Right hindlimb (tissue), 1 donor: ENCODE measurements at regions not wholly inside any gene's neighbourhood (a gene's known extent, or its start where the extent isn't known, plus 50 kb on each side); places are given as distances from the start of the nearest gene placed in this dataset.

Experiments
- DNase-seq: peaks from one replicate; pipeline ENCODE4 v3.0.0-alpha.2; 2018

DNA sequence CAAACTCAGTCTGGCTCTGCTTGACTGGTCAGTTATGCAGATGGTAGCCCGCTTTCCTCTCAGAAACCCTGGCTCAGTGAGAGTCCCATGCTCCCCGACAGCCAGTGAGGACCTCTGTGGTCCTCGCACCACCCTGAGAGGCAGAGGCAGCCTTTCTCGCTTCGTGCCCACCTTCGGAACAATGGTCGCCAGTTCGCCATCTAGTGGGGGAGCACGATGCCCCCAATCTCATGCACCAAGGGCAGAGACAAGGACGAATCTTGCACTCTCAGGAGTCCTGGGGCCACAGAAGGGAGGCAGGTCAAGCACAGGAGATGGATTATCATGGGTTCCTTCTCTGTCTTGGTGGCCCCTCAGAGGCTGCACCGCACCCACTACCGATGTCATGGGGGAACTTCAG lies 75.2 kb downstream of the RHCG start:
- no peak for DNase-seq

DNA sequence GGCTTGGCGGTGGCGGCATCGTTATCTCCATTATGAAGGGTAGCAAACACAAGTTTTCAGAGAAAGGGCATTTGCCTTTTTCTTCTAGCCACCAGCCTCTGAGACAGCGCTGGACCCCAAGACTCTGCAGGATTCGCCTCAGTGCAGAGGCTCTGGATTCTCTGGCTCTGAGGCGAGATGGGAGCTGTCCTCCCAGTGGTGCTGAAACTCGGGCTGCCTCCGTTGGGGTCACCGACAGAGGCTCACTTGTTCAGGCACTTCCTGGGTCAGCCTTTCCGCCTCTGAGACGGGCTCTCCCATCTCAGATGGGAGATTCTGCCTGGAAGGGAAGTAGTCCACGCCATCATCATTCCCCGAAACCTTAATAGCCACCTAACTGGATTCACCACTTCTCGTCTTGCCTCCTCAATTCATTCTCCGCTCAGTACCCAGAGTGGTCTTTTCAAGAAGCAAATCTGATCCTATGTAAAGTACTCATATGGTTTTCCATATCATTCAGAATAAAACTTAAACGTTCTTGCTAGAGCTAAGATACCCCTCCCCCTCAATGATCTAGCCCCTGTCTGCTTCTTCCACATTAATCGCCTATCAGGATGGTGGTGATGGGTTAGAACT lies 76.9 kb downstream of the RHCG start:
- peak; percentile 68 for DNase-seq

DNA sequence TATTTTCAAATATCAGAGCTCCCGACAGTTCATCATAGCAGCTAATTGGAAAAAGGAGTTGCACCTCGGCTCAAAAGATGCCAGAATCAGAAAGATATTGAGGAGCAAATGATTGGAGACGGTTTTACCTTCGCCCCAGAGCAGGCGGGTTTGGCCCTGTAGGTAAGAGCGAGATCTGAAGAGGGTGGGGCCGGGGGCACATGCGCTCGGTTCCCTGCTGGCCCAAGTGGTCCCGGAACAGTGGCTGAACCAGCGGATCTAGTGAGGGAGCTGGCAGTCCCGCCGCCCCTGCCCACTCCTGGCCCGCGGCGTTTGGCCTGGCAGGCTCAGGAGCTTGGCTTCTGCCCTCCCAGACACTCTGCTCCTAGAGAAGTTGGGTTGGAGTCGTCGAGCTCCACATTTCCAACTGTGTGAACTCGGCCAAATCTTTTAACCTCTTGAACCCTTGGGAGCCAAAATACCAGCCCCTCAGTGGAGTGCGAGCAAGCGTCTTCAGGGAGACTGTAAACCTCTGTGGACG lies 79.1 kb downstream of the RHCG start:
- no peak for DNase-seq

DNA sequence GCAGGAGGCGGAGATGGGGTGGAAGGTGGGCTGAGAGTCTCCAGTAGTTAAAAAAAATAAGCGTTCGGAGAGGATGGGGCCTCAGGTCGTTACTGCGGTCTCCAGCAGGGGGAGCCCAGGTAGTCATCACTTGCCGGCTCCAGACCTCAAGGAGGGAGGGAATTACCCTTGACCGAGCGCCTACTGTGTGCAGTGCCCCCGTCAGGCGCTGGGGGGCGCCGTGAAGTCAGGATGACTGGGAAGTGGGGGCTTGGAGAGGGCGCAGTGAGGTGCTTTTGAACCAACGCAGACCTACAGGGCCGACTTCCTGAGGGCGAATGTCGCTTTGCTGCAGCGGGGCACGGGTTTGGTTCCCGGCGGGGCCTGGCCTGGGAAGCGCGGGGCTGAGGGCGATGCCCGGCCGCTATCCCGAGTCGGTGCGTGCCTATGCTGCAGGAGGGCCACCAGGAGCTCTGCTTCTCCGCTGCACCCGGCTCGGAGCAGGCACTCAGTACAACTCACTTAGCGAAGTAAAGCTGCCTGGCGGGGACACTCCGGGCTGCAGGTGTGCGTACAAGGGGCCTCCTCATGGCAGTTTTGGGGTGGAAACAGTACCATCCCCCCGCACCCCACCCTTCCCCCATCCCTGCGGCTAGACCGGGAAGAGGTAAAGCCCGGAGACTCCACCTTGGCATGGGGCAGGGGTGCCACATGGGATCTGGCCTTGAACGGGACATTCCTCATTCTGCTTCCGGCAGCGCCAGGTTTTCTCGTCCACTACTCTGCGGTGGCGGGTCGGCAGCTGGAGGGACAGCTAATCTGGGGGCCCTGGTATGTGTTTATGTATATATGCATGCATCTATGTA lies 79.8 kb downstream of the RHCG start:
- DNase-seq: peak; percentile 33

DNA sequence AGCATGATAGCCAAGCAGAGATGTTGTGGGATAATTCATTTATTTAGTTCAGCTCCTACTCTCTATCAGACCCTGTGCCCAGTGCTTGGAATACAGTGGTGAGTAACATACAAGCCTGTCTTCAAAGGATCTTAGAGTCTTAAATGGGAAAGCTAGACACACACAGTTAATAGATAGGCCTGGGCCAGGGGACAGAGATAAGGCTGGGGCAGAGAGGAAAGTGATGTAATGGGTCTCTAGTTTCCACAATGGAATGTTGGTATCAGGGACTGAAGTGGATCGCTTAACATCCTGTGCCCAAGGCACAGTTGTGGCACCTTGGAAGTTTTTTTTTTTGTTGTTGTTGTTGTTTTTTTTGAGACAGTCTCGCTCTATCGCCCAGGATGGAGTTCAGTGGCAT lies 79.9 kb upstream of the POLG start:
- DNase-seq: no peak

DNA sequence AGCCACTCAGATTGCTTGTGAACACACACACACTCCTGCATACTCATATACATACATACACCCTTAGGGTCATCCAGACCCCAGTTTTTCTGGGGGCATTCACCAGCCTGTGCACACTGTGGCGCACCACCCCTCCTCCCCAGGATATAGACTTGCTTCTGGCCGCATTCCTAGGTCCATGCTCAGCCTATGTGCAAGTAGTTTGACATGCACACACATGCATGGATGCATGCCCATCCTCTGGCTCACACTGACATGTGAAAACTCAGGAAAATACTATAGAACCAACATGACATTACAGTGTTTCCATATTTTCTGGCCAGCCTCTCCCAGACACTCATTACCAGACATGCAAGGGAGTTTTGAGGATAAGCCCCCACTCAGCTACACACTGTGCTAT lies 79.3 kb upstream of the POLG start:
- DNase-seq: no peak

DNA sequence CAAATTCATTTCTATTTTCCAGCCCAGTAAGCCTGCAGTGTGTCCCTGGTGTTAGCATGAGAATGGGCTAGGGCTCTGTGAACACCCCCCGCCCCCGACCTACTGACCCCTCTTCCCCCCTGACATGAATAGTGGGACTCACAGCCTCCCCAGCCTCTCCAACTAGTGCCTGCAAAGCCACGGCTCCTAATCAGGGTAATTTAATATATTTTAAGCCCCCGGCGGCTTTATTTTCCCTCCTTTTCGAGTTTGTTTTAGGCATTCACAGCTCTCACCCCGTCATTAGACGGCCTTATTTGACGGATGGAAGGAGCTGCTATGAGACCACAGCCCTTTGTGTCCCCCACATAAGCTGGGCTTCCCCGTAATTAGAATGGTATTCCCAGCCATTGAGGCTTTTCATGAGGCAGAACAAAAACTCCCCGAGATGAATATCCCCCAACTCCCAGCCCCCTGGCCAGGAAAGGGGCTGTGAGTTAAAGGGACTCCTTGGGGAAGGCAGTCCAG lies 78.3 kb upstream of the POLG start:
- DNase-seq: no peak

DNA sequence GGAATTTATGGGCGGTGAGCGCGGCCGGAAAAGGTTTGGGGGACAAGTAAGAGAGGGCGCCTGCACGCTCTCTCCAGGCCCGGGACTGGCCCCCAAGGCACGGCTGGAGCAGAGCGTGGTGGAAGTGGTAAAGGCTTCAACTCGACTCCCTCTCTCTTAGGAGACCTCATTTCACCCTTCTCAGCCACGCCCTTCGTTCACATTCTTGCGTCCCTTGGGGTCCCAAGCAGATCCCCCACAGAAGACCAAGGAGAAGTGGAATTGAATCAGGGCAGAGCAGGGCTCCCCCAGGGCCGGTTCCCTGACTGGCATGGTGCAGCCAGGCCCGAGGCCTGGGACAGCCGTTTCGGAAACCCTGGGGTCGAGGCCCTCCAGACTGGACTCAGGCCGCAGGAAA lies 75.4 kb upstream of the POLG start:
- DNase-seq: no peak

DNA sequence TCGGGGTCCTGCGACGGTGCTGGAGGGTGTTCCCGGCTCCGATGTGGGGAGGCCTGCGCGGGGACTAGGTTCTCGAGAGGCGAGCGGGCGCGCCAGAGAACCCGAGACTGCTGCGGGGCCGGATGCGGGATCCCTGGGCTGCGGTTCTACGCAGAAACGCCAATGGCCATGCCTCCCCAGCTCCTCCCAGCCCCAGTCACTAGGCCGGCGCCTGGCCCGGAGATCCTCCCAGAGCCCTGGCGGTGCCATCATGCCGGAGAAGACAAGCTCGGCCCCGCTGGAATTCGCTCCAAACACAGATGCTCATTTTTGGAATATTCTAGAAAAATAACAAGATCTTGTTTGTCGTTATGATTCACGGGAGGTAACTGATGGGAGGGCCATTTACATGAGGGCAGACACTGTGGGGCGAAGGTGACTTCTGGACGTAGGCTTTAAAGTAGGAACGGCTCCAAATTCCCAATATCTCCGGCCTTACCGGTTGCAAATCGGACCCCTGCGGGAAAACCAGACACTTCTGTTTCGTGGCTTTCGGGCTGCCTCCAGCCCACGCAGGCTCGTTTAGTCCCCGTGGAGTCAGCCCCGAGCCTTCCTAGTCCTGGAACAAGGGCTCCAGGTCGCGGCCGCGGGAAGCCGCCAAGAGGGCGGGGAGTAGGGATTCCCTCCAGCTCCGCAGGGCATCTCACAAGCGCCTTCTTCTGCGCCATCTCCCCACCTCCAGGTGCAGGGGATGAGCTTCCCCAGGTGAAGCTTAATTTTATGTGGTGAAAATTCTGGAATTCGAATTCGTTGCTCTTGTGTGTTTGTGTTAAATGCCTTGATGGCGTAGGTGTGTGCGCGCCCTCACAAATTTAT lies 74.8 kb upstream of the POLG start:
- no peak for DNase-seq

DNA sequence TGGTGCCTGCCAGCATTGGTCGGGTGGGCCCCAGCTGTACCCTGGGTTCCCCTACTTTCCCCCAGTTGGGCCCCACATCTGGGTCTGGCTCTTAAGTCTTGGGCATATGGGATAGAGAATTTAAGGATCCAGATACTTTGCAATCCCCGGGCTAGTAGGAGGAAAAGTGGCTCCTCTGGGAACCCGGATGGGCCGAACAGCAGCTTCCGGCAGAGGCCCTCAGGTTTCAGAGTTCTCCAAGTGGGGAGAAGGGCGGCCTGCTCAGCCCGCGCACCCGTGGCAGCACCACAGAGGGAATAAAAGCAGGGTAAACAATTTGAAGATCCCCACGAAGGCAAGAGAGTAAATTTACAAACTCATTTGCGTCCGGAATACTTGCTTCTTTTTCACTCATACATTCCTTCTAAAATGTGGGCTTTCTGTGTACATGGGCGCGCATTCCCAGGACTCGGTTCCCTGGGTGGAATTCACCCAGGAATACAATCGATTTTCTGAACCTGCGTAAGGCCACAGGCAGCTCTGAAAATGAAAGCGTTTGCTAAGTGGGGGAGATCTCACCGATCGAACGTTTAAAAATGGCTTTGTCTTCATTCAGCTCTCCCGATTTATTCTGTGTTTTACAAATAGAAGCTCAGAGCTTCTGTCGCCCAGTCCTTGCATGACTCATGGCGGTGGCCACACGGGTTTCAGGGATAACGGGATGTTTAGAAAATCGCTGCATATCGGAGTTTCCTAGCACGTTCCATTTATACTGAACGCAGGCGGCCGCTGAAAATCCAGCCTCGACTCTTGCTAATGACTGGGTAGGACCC lies 74.0 kb upstream of the POLG start:
- DNase-seq: no peak

DNA sequence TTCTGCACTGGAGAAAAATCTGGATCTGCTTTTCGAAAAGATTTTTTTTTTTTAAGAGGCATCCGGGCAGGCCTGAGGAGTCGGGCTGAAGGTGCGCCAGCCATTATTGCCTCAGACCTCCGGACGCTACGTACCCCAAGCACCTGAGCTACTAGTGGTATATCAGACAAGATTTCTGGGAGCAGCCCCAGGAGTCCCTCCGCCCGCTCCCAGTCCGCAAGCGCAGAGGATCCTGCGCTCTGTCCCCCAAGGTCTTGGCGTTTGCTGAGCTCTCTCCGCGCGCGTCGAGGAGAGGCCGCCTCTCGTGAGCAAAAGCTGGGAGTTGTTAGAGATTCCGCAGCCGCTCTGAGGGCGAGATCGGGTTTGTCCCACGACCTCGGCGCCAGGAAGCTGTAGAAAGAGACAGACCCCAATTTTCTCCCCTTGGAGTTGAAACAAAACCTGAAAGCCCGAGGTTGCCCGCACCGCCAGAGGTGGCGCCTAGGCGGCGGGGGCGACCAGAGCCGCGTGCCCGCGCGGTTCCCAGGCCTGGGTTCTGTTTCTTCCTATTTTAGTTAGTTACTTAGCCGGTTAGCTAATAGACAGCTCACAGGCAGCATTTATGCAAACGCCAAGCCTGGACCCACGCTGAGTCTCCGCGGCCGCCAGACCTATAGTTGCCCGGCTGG lies 72.5 kb upstream of the POLG start:
- DNase-seq: no peak

DNA sequence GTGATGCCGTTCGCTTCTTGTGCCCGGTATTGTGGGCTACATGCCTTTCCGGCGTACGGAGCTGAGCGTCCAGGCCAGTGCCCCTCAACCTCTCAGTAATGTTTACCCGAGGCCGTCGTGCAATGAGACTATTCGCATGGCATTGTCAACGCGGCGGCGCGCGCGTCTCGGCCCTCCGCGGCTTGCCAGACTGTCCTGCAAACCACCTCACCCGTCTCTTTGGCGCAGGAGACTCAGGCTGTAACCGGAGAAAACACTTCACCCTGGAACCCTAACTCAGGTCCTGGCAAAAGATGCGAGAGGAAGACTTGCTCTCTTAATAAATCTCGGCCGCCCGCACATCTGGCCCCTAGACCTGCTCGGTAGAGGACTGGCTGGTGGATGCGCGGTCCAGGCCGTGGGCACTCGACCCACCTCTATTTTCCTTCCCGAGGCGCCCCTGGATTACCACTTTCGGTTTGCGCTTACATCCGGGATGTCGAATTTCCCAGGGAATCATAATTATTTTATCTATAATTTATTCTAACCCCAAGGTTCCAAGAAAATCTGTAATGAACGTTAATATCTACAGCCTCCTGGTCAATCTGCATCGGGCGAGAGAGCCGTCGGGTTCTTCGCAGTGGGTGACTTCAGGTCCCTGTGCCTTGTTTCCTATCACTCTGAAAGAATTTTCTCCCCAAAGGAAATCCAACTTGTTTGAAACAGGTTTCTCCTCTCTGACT lies 71.8 kb upstream of the POLG start:
- no peak for DNase-seq

DNA sequence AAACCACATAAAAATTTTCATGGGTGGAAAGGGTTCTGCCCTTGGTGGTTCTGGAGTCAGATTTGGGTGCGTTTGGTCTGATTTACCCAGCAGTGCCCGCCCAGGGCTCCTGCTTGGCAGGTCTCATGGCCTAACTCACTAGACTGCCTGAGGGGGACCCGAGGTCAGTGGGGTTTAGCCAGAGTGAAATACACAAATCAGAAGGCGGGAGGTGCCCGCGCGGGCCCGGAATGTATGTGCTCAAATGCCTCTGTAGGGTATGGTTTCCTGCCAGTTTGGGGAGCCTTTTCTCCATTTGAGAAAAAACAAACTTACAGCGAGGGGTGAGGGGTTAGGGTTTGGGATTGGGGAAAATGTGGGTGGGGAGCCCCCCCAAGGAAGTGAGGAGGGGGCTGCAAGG lies 70.9 kb upstream of the POLG start:
- DNase-seq: no peak

DNA sequence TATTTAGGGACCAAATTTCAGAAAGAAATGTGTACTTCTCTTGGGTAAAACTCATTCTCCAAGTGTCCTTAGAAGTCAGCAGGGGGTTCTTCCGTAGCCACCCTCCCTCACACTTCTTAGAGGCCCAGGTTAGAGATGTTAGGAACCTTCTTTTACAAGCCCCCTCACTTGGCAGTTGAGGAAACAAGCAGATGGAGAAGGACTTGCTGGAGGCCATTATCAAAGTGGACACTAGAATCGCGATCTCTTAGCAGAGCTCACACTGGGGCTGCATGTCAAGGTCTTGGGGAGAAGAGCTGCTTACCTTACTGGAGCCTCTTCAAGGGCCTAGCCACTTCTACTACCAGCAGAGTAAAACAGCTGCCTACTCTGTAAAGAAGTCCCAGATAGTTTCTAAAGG lies 69.4 kb upstream of the POLG start:
- no peak for DNase-seq

DNA sequence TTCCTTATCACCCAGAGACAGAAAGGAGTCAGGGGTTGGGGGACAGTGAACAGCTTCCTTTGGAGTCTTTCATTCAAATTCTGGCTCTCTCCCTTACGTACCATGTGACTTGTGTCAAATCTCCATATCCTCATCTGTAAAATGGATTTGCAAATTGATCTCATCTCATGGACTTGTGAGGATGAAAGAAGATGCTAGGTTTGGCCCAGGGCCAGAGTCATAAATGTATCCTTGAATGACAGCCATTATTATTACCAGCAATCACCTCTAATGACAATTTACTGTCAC lies 67.8 kb upstream of the POLG start:
- no peak for DNase-seq

DNA sequence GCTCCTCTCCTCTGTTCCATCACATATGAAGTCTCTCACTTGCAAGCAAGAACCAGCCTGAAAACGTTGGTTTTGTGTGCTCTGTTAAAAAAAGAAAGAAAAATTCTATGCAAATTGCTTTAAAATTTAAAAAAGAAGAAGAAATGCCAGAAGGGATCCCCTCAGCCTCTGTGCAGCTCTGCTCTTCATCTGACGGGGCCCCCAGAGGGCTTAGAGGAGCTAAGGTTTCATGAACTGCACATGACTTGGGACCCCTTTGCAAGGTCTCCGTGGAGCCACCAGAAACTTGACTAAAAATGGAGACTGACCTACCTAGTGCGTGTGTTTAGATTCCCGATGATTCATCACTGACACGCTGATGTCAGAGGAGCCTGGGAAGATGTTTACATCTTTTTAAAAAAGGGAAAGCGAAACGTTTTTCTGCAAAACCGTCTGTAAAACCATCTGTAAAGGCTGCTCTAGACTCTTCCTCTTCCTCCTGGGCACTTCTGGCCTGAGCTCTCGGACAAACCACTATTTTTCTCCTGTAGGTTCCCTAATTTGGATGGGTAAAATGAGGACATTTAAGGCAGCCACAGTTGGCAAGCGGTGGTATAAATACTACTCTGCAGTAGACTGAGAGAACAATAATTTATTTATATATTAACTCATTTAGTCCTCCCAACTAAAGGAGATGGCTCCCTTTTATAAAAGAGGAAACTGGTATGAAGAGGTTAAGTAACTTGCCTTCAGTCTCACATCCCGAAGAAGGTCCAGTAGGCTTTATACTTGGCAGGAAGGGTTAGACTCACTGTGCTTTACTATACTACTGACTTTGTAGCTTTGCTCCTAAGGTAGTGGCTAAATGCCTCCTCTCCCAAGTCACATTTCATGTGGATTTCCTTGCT lies 67.2 kb upstream of the POLG start:
- no peak for DNase-seq

DNA sequence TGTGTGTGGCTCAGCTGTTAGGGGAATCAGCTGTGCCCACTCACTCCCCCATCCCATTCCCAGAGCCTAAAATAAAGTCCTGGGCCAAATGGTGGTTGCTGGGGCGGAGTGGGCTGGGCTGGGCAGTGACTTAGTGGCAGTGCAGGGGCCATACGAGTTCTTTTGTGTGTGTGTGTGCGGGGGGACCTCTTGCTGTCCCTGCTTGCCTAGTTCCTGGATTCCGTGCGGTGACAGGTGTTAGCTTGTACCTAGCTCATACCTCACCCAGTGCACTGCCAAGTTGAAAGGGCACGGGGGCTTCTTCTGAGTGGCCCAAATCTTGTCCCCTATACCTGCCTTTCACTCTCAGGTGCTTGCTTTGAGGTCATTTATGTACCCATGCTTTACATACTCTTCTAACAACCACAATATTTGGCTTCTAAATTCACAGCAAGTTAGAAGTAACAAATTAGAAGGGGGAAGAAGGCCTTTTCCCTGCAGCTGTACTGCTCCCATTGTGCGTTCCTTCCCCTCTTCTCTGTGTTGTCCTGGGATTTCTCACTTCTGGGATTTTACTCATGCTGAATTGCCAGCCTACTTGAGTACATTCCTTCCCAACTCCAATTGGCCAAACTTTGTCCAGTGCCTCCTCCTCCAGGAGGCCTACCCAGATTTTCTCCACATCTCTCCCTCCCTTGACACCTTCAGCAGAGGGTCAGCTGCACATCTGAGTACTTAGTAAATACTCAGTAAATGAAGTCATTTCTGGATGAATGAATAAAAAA lies 66.3 kb upstream of the POLG start:
- no peak for DNase-seq

DNA sequence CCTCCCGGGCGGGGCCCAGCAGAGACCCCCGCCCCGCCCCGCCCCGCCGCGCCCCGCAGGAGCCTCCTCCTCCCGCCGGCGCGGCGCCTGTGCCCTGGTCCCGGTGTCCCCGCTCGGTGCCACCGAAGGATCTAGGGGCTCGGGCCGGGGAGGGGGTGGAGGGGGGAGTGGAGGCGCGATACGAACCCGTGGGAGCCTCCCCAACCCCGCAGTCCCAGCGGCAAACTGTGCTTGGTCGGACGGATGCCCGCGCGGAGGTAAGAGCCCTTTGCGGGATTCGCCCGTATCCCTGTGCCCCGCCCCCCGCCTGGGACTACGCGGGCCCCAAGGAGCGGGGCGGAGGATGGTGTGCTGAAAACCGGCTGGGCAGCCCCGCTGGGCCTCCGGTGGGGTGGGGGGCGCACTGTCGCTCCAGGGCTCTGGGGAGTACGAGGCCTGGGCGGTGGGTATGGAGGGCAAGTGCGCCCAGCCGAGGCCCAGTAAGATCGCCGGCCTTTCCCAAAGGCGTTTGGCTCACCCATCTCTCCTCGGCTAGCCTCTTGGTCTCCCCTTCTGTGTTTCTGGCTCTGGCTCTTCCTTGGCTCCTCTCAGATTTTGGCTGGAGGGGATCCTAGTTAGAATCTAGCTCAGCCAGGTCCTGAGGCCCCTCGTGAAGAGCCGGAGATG lies 65.6 kb upstream of the POLG start:
- no peak for DNase-seq
